Prostate gland (tissue), 2 donors: ENCODE measurements at regions not wholly inside any gene's neighbourhood (a gene's known extent, or its start where the extent isn't known, plus 50 kb on each side); places are given as distances from the start of the nearest gene placed in this dataset.

Experiments
- DNase-seq: peaks from one replicate; pipeline ENCODE4 v3.0.0-alpha.2; 2019; ENCODE audit warnings: low spot score
- H3K27ac ChIP-seq, 2 donors: fragments of 200-600 bp; sonication (generic); 2 replicates each; pipeline ENCODE4 v1.5.1; 2017 to 2019
- H3K27me3 ChIP-seq: fragments of 200-600 bp; sonication (generic); replicated peaks from 2 replicates; pipeline ENCODE4 v1.5.1; 2019; ENCODE audit not compliant: insufficient read depth
- H3K36me3 ChIP-seq, 2 donors: fragments of 200-600 bp; sonication (generic); 1 replicate in 1 of 2; 2 replicates in 1 of 2; pipeline versions ENCODE4 v1.5.1 to v1.8.1; 2017 to 2019
- H3K4me1 ChIP-seq: fragments of 200-600 bp; sonication (generic); replicated peaks from 2 replicates; pipeline ENCODE4 v1.5.1; 2019
- H3K4me3 ChIP-seq, 2 donors: fragments of 200-600 bp; sonication (generic); 2 replicates each; pipeline ENCODE4 v1.5.1; 2017 to 2019
- H3K9me3 ChIP-seq: fragments of 200-600 bp; sonication (generic); 2 replicates; pipeline ENCODE4 v1.5.1; 2017
- POLR2A ChIP-seq: fragments of 450-650 bp; IDR thresholded peaks from one replicate; pipeline ENCODE4 v1.6.1; 2016; ENCODE audit warnings: antibody characterized with exemption, mild to moderate bottlenecking
- POLR2AphosphoS5 ChIP-seq: sonication (generic); formaldehyde crosslinking; IDR thresholded peaks from one replicate; pipeline ENCODE4 v1.6.1; 2017; ENCODE audit warnings: antibody characterized with exemption
- WGBS: methylation state at CpG from one replicate; pipeline ENCODE4 v1.1.5; 2018; 5-methylcytosine and 5-hydroxymethylcytosine counted together
- intact Hi-C: fragments of 100-400 bp; cut with DNase I; formaldehyde crosslinking; loops from one replicate; pipeline ENCODE4 v1.14.2; 2022
- TF ChIP-seq, protein P1 (sequence below), 4 experiments: fragments of 200-600 bp in 2 of 4; fragments of 450-650 bp in 2 of 4; sonication (generic) in 2 of 4; IDR thresholded peaks; 1 replicate in 3 of 4; 2 replicates in 1 of 4; pipeline ENCODE4 v1.5.1; 2016 to 2019; ENCODE audit warnings: antibody characterized with exemption in 4 of 4, mild to moderate bottlenecking in 2 of 4, moderate library complexity in 2 of 4

DNA sequence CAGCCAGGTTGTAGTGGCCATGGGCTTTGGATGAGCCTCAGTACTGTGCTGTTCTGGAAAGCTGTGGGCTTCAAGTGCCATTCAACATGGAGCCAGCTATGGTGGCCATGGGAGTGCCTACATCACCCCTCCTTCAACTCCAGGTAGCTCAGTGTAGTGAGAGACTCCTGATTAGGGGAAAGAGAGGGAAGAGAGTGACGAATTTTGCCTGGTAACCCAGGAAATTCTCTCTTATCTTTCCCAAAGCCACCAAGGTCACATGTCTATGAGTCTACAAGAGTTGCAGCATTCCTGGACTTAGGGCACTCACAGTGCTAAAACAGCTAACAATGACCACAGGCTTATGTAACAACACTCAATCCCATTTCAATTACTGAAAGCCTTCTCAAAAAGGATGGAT is 81.7 kb upstream of the SPTLC1 start:
- no peak for TF ChIP-seq POLR2A
- TF ChIP-seq, protein P1, sequence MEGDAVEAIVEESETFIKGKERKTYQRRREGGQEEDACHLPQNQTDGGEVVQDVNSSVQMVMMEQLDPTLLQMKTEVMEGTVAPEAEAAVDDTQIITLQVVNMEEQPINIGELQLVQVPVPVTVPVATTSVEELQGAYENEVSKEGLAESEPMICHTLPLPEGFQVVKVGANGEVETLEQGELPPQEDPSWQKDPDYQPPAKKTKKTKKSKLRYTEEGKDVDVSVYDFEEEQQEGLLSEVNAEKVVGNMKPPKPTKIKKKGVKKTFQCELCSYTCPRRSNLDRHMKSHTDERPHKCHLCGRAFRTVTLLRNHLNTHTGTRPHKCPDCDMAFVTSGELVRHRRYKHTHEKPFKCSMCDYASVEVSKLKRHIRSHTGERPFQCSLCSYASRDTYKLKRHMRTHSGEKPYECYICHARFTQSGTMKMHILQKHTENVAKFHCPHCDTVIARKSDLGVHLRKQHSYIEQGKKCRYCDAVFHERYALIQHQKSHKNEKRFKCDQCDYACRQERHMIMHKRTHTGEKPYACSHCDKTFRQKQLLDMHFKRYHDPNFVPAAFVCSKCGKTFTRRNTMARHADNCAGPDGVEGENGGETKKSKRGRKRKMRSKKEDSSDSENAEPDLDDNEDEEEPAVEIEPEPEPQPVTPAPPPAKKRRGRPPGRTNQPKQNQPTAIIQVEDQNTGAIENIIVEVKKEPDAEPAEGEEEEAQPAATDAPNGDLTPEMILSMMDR (IDR thresholded peaks at IDR 0.05): no peak
- TF ChIP-seq POLR2AphosphoS5: no peak
- H3K27ac ChIP-seq: no peak overlapping the region
- DNase-seq: no peak
- intact Hi-C loops: no loop called here
- 72% methylated on average over 1 of the region's 1 CpG for WGBS
- no peak overlapping the region for H3K4me3 ChIP-seq
- H3K27me3 ChIP-seq: no peaks in the 10 kb centered on the region
- no peaks in the 10 kb centered on the region for H3K4me1 ChIP-seq
- H3K36me3 ChIP-seq: no peaks in the 10 kb centered on the region
- H3K9me3 ChIP-seq: no peaks in the 10 kb centered on the region

DNA sequence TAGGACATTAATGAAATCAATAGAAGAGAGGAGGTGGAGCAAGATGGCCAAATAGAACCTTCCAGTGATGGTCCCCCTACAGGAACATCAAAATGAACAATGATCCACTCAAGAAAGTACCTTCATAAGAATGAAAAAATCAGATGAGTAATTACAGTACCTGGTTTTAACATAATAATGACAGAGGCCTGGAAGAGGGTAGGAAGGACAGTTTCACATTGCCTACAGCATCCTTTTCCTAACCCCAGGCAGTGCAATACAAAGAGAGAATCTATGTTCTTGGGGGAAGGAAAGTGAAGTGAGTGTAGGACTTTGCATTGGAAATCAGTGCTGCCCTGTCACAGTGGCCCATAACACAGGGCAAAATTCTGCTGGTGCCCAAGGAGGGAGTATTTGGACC is 81.2 kb upstream of the SPTLC1 start:
- Histone ChIP-seq H3K4me3 (no peak overlapping the region), H3K4me1 (no peaks in the 10 kb centered on the region), H3K27me3 (no peaks in the 10 kb centered on the region), H3K9me3 (no peaks in the 10 kb centered on the region), H3K27ac (no peak overlapping the region), H3K36me3 (no peaks in the 10 kb centered on the region)
- intact Hi-C loops: no loop called here
- DNase-seq: no peak
- TF ChIP-seq POLR2A (no peak), POLR2AphosphoS5 (no peak)
- TF ChIP-seq, protein P1 (IDR thresholded peaks at IDR 0.05): no peak

DNA sequence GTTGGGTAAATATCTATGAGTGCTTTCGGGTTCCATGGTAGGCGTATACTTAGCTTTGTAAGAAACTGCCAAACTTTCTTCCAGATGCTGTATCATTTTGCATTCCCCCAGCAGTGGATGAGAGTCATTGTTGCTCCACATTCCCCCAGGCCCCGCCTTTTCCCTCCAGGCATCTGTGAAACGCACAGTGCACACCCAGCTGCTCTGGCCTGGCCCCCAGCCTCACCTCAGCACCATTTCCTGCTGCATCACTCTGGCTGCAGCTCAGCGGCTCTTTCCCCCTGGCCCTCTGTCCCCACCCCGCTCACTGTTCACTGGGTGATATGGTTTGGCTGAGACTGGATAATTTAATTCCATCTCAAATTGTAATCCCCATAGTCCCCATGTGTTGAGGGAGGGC is 76.6 kb upstream of the SPTLC1 start:
- no peak for TF ChIP-seq POLR2AphosphoS5
- TF ChIP-seq, protein P1 (IDR thresholded peaks at IDR 0.05): no peak
- no peak for TF ChIP-seq POLR2A
- DNase-seq: no peak
- no peaks in the 10 kb centered on the region for H3K27me3 ChIP-seq
- H3K4me3 ChIP-seq: no peak overlapping the region
- H3K27ac ChIP-seq: no peak overlapping the region
- no peaks in the 10 kb centered on the region for H3K4me1 ChIP-seq
- no peaks in the 10 kb centered on the region for H3K36me3 ChIP-seq
- 73% methylated on average over 6 of the region's 6 CpGs for WGBS
- H3K9me3 ChIP-seq: no peaks in the 10 kb centered on the region
- intact Hi-C loops: no loop called here

DNA sequence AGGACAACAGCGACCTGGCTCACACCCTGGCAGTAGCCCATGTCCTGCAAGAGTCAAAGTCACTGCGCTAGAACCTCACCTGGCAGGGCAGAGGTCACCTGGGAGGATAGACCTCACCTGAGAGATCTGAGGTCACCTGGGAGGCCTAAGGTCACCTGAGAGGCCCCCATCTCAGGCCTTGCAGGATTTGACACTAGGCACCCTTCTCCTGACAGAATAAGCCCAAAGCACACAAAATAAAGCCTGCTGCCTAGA is 75.2 kb upstream of the SPTLC1 start:
- Histone ChIP-seq H3K4me3 (no peak overlapping the region), H3K9me3 (no peaks in the 10 kb centered on the region), H3K27ac (no peak overlapping the region), H3K36me3 (no peaks in the 10 kb centered on the region), H3K27me3 (no peaks in the 10 kb centered on the region), H3K4me1 (no peaks in the 10 kb centered on the region)
- intact Hi-C loops: no loop called here
- TF ChIP-seq, protein P1 (IDR thresholded peaks at IDR 0.05): no peak
- TF ChIP-seq POLR2A: no peak
- TF ChIP-seq POLR2AphosphoS5: no peak
- 86% methylated on average over 2 of the region's 2 CpGs for WGBS
- no peak for DNase-seq

DNA sequence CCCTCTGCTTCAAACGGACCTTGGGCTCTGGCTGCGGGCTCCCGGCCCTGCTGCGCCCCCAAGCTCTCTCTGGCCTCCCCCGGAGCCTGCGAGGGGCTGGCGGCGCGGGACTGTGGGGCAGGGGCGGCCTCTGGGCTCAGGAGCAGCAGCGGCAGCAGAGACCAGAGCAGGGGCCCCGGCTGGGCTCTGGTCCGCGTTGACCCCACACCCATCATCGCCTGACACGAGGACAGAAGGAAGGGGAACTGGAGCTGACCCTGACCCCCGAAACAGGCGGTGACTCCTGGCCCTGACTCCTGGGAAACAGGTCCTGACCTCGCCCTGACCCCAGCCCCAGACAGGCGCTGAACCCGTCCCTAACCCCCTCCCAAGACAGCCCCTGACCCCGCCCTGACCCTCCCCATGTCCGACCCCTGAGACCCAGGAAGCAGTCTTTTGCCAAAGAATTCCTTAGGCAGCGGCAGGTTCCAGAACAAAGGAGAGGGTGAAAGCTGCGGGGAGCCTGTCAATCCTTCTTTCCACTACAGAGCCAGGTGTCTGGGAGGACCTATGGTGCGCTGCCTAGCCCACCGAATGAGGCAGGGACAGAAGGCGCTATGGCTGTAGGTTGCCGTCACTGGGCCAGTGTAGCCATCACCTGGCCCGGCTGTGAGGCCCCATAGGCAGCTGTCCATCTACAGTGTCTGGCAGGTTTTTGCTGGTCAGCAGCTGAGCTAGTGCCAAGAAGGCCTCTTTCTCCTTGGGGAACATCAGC is 74.7 kb upstream of the SPTLC1 start:
- intact Hi-C loops: no loop called here
- TF ChIP-seq, protein P1 (IDR thresholded peaks at IDR 0.05): no peak
- no peak for TF ChIP-seq POLR2A

More for the DNA sequence above, 74.7 kb upstream of the SPTLC1 start:
- H3K36me3 ChIP-seq: no peaks in the 10 kb centered on the region
- H3K27me3 ChIP-seq: no peaks in the 10 kb centered on the region
- DNase-seq: no peak
- 73% methylated on average over 25 of the region's 30 CpGs for WGBS
- no peak overlapping the region for H3K4me3 ChIP-seq
- H3K9me3 ChIP-seq: no peaks in the 10 kb centered on the region
- no peaks in the 10 kb centered on the region for H3K4me1 ChIP-seq
- no peak overlapping the region for H3K27ac ChIP-seq
